ENCODE measurements at regions not wholly inside any gene's neighbourhood (a gene's known extent, or its start where the extent isn't known, plus 50 kb on each side); places are given as distances from the start of the nearest gene placed in this dataset.
"Not testable (repeated sequence)": the region's sequence is repeated elsewhere in the genome, so short reads cannot be mapped to it uniquely, and the experiment has no call there.

- DNase-seq: no peak
Observed at GRCh38 chr3:11898611-11899325, 52.1 kb upstream of the TAMM41 start.

DNA sequence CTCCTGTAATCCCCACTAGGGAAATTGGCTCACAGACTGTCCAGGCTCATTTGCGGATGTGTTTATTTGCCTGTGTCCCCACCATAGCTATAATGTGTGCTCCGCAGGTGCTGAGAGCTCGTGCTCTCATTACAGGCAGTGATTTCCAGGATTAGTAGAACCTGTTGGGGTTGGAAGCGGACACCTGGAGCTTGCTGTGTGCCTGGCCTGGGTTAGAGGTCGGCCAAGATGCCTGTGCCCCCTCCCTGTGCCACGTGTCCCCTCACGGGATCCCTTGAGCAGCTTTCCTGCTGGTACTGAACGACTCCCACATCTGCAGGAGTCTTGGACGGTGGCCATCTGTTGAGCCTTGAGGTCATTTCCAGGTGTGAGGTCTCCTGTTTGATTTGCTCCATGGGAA, 52.7 kb upstream of the TAMM41 start:
- not testable (repeated sequence) for DNase-seq

DNA sequence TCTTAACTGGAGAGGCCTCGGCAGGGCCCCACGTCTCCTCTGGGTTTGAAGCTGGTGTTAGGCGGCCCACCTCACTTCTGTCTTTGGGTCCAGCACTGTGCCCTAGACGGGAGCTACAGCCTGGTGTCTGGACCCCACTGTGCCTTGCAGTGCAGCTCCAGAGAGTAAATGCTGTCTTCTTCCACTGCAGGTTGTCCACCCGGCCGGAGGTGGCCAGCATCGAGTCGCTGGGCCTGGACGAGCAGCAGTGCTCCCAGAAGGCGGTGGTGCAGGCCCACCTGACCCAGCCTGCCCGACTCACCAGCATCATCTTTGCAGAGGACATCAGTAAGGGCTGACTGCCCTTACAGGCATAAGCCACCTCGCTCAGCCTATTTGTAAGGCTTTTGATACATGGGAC, 53.1 kb upstream of the TAMM41 start:
- no peak for DNase-seq

DNA sequence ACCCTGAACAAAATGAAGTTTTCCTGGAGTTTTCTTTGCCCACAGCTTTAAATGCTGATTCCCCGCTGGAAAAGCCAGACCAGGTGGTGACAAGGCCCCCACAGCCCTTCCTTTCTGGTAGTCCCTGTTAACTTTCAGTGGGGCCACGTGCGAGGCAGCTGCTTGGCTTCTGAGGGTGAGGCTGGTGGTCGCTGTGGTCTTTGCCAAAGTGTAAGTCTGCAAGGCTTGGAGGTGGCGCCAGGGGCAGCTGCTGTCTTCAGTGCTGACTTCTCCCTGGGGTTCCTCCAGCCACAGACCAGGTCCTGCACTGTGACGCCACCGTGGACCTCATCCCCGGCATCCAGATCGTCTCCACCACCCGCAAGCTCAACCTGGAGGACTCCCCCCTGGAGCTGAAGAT, 54.1 kb upstream of the TAMM41 start:
- DNase-seq: no peak

GRCh38 chr3:11901286-11901875, 54.7 kb upstream of the TAMM41 start:
- DNase-seq: no peak

DNA sequence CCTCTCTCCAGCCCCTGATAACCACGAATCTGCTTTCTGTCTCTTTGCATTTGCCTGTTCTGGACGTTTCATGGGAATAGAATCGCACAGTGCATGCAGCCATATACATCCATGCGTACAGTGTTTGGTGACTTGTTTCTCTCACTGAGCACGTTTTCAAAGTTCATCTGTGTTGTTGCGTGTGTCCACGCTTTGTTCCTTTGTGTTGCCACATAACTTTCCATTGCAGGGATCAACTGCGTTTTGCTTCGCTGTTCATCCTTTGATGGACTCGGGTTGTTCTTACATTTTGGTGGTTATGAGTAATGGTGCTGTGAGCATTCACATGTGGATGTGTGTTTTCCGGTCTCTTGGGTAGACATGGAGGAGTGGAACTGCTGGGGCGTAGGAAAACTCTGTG, 56.4 kb upstream of the TAMM41 start:
- DNase-seq: peak; percentile 81

- no peak for DNase-seq
Observed at GRCh38 chr3:11903447-11903846, 56.8 kb upstream of the TAMM41 start.

- DNase-seq: no peak
Observed at GRCh38 chr3:11904157-11904556, 57.5 kb upstream of the TAMM41 start.

- no peak for DNase-seq
Observed at GRCh38 chr3:11906407-11906806, 59.7 kb upstream of the TAMM41 start.

DNA sequence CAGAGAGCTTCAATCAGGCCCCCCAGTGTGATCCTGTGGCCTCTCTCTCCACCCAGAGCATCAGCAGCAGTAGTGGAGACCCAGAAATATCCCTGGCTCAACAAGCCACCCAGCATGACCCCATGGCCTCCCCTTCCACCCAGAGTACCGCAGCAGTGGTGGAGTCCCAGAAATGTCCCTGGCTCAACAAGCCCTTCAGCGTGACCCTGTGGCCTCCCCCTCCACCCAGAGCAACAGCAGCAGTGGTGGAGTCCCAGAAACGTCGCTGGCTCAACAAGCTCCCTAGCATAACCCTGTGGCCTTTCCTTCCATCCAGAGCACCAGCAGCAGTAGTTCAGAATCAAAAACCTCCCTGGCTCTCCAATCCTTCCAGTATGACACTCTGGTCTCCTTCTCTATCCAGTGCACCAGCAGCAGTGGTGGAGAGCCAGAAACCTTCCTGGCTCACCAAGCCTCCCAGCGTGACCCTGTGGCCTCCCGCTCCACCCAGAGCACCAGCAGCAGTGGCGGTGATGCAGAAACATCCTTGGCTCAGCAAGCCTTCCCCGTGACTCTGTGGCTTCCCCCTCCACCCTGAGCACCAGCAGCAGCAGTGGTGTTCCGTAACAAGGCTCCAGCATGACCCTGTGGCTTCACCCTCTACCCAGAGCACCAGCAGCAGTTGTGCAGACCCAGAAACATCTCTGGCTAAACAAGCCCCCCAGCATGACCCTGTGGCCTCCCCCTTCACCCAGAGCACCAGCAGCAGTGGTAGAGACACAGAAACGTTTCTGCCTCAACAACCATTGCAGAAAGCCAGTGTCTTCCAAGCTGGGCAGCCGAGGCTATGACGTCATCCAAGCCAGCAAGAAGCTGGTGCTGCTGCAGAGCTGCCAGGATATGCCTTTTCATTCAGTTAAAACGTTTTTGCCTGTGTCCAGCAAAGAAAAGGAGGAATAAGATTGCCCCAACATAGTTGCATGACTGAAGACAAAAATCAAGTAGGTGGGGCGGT, 61.3 kb upstream of the TAMM41 start:
- DNase-seq: no peak

- DNase-seq: no peak
Observed at GRCh38 chr3:11908981-11909698, 62.5 kb upstream of the TAMM41 start.

- DNase-seq: no peak
Observed at GRCh38 chr3:11909726-11910125, 63.0 kb upstream of the TAMM41 start.

GRCh38 chr3:11910216-11910930, 63.7 kb upstream of the TAMM41 start:
- not testable (repeated sequence) for DNase-seq

DNA sequence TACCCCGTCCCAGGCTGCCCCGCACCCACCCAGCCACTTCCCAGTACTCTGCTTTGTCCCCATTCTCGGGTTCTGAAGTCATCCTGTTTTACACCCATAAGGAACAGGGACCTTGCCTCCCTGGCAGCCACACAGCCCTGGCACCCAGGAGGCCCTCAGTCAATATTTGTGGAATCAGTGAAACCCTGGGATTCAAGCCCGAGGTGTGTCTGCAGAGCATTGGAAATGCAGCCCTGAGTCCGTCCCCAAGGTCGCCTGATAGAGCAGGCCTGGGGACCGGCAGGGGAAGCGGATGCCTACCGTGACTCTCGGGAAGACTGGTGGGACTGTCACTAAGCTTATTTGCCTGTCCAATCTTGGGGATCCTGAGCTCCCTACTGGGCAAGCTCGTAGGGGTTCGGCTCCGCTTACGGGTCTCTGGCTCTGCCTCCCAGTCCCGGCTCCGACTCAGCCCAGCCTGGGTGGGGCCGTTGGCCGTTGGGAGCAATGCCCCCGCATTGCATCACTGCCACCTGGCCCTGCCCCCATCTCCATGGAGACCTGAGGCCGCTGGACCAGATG, 64.4 kb upstream of the TAMM41 start:
- DNase-seq: no peak

DNA sequence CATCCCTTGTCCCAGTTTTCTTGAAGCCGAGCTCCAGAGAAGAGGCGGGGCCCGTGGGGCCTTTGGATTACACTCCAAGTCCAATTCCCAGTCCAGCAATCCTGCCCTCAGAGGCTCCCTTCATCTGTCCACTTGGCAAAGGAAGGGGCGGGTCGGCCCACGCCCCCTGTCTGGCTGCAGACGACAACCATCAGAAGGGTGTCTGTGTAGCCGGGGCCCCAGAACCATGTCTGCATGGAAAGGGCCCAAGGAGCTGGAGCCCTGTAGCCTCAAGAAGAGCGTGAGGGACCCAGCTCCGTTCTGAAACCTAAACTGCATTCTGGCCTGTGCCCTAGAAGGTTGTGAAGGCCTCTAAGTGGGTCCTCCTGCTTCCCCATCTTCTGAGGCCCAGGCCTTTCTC, 65.2 kb upstream of the TAMM41 start:
- not testable (repeated sequence) for DNase-seq

GRCh38 chr3:11913316-11913715, 66.6 kb upstream of the TAMM41 start:
- DNase-seq: no peak

GRCh38 chr3:11914041-11914440, 67.4 kb upstream of the TAMM41 start:
- DNase-seq: no peak

DNA sequence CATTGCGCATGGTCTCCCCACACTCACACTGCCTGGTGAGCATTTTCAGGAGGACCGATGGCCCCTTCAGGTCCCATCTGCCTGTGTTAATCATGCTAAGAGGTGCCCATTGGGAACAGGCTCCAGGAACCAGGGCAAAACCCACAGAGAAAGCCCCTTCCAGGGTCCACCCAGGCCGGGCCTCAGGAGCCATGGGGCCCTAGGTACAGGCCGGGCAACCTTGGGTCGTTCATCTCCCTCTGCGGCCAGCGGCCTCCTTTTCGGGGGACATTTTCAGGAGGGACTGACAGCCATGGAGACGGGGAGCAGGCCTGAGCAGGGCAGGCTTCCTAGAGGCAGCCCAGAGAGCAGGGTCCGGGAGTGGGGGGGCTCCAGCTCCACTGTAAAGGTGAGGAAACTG, 68.0 kb upstream of the TAMM41 start:
- DNase-seq: no peak

DNA sequence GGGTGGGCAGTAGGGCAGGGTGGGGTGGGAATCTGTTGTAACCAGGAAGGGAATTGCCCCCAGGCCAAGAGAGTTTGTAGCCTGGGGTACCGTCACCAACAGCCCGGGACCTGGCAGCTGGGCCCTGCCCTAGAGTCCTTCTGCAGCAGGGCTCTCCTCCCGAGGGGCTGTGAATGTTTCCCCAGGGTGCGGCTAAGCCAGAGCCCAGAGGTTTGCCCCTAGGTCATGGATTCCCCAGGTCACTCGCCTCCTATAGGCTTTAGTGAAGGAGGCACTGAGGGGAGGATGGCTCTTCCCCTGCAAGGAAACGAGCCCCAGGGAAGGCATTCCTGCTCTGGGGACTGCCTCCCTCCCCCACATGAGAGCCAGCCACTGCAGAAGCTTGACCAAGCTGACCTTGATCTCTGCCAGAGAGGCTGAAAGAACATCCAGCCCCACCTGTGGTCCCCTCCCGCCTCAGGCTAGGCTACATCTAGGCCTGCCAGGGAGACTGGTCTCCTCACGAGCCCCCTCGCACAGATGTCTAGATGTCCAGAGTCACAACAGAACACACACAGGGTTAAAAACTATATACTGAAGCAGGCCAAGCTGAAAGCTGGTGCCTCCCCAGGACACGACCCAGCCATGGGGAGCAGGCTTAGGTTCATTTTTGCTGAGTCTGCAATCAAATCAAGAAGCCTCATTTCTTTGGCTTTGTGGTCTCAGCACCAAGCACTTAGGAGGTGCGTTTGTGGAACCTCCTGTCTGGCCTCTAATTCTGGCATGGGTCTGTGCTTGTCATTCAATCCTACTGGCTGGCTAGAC, 69.1 kb upstream of the TAMM41 start:
- DNase-seq: no peak

DNA sequence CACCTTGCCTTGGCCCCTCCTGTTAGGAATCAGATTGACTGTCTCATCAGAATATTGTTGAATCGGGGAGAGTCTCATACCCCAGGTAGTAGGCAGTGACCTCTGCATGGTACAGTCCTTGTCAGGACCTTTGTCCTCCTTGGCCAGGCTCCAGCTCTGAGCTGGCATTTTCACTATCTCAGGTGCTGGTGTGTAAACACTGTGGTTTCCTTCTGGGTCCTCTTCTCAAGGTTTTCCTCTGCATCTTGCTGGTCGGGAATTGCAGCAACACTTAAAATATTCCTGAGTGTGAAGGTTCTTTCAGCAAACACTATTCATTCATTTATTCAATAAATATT, 69.7 kb upstream of the TAMM41 start:
- not testable (repeated sequence) for DNase-seq

GRCh38 chr3:11917051-11917450, 70.4 kb upstream of the TAMM41 start:
- DNase-seq: no peak
